Activated T-cell treated with anti-CD3 and anti-CD28 coated beads, Interleukin-2, amount 50 U/mL, for 72 hours (primary cell): ENCODE measurements at regions not wholly inside any gene's neighbourhood (a gene's known extent, or its start where the extent isn't known, plus 50 kb on each side); places are given as distances from the start of the nearest gene placed in this dataset.

ENCODE experiments used
- ATAC-seq, 2 donors: fragments of 150-1000 bp; cut with Tn5 transposase; replicated peaks in 1 of 2; 2 replicates each; pipeline ENCODE4 v1.10.0; 2021; ENCODE audit warnings: moderate library complexity in 2 of 2, mild to moderate bottlenecking in 1 of 2
- DNase-seq, 2 donors: peaks; one replicate each; pipeline ENCODE4 v3.0.0; 2021 to 2022; ENCODE audit warnings: mixed read lengths in 1 of 2
- H3K27ac Mint-ChIP-seq: one replicate; pipeline ENCODE4 v1.8.0; 2022; ENCODE audit warnings: mild to moderate bottlenecking, moderate library complexity, mixed read lengths
- H3K27me3 Mint-ChIP-seq: one replicate; pipeline ENCODE4 v1.8.0; 2022; ENCODE audit warnings: low read depth, mixed read lengths
- H3K36me3 Mint-ChIP-seq, 2 donors: one replicate each; pipeline ENCODE4 v1.8.0; 2022; ENCODE audit warnings: mixed read lengths in 2 of 2, mild to moderate bottlenecking in 1 of 2; ENCODE audit not compliant: insufficient read depth in 2 of 2
- H3K4me1 Mint-ChIP-seq: one replicate; pipeline ENCODE4 v1.8.0; 2022; ENCODE audit warnings: low read depth, mixed read lengths
- H3K4me3 Mint-ChIP-seq, 2 donors: one replicate each; pipeline ENCODE4 v1.8.0; 2022; ENCODE audit warnings: mild to moderate bottlenecking in 2 of 2, mixed read lengths in 2 of 2, moderate library complexity in 2 of 2
- H3K9me3 Mint-ChIP-seq, 2 donors: one replicate each; pipeline ENCODE4 v1.8.0; 2022; ENCODE audit warnings: mixed read lengths in 2 of 2

- no peak for DNase-seq
- Mint-ChIP-seq H3K4me3 (no peak overlapping the region), H3K27ac (no peak overlapping the region), H3K4me1 (peaks cover 7% of the 10 kb centered on the region), H3K27me3 (no peaks in the 10 kb centered on the region), H3K9me3 (peaks cover 4 to 6% of the 10 kb centered on the region in 2 donors), H3K36me3 (peaks cover 4 to 6% of the 10 kb centered on the region in 2 donors)
- no peak for ATAC-seq
Measured at GRCh38 chr12:31781894-31782540, 53.2 kb upstream of the AMN1 start.

GRCh38 chr12:31780096-31780495, 51.3 kb upstream of the AMN1 start:
- no peak for ATAC-seq
- Mint-ChIP-seq H3K27me3 (no peaks in the 10 kb centered on the region), H3K36me3 (peaks cover 4 to 6% of the 10 kb centered on the region in 2 donors), H3K4me3 (no peak overlapping the region), H3K27ac (no peak overlapping the region), H3K4me1 (no peaks in the 10 kb centered on the region), H3K9me3 (peaks cover 4 to 6% of the 10 kb centered on the region in 2 donors)
- no peak for DNase-seq

- ATAC-seq (no peak), DNase-seq (no peak)
- H3K36me3 Mint-ChIP-seq: peaks cover under 1 to 3% of the 10 kb centered on the region in 2 donors
- peaks cover 8% of the 10 kb centered on the region for H3K4me1 Mint-ChIP-seq
- H3K9me3 Mint-ChIP-seq: peaks cover 1 to 3% of the 10 kb centered on the region in 2 donors
- no peaks in the 10 kb centered on the region for H3K27me3 Mint-ChIP-seq
- H3K4me3 Mint-ChIP-seq: no peak overlapping the region
- no peak overlapping the region for H3K27ac Mint-ChIP-seq
Measured at GRCh38 chr12:31778687-31779086, 49.9 kb upstream of the AMN1 start.
